ENCODE measurements at regions not wholly inside any gene's neighbourhood (a gene's known extent, or its start where the extent isn't known, plus 50 kb on each side); places are given as distances from the start of the nearest gene placed in this dataset.

DNA sequence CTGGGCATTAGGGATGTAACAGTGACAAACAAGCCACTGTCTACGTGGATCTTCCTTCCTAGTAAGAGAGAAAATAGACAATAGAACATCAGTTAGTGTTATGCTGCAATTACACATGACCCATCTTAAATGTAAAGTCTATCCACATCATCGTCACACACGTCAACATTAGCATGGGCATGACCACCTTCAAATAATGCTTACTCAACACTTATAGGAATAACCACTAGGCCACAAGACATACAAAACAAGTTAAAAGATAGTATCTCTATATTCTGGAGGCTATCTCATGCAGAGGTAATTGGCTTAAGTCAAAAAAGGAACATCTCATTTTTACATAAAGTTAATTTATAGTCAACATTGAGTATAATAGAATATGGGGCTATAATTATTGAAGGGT, 156.5 kb downstream of the MOXD1 start:
- no peak for DNase-seq

DNA sequence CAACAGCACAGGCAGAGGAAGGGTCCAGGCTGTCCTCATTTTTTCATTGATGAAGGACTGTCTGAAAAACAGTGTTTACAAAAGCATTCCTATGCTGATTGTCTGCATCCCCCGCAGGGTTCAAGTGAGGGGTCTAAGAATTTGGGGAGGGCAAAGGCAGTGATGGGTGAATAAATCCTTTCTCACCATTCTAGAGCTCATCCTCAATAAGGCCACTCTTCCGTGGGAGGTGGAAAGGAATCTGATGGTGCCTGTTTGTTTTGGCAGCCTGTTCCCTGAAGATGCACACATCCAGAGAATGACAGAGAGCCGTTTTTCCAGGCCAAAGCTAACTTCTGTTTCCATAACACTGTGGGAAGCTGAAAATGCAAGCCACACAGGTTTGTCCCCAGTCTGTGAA, 164.5 kb downstream of the MOXD1 start:
- no peak for DNase-seq

DNA sequence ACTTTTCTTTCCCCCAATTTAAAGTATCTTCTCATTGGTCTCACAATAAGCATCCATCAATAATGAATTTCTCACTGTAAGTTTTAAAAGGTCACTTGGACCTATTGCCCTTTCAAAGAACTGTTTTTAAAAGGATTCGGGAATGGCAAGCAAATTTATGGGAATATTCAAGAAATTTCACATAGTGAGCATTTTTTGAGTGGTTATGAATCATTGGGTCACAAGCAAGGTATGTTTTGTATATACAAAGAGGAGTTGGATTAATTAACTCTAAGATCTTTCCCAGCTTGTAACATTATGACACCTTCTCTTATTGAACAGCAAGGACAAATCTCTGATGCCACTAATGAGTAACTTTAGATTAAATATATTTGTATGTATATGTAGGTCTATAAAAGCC, 165.0 kb downstream of the MOXD1 start:
- no peak for DNase-seq

DNA sequence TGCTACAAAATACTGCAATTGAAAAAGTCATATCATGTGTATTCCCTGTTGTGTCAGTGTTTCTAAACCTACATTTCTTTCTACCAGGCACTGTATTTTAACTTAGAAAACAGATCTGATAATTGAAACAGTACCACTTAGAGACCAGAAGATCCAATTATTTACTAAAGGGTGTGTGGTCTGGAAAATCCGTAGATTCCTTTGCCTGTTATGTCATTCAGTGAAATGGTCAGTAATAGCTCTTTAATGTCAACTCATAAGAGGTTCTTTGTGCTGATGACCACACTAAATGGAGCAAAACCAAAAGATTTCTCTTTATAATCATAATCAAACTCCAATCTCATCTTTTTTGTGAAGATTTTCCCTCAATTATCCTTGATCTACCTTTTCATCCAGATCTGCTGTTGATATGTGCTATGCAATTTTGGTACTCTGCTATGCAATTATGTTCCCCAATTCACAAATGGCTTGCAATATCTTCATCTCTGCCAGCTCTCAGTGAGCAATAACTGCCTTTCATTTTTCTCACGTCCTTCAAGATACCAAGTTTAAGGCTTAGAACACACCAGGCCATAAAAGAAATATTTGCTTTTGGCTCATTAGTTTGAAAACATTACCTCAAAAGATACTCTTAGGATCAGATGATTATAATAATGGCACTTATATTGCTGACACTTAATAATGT, 165.5 kb downstream of the MOXD1 start:
- DNase-seq: no peak

DNA sequence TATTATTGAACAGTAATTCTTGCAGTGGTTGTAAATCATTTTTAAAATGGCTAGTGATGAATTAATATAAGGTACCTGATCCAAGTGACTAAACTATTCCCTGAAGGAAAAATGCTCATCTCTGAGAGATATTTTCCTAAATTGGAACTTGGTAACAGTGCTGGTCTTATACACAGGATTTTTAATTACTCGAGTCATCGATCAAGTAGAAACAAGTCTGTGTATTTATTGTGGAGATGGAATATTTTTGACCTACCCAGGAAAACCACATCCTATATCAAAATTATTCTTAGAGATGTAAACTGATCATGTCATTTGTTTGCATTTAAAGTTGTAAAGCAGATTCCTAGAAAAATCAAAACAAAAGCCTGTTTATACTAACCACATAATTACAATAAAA, 166.9 kb downstream of the MOXD1 start:
- no peak for DNase-seq

DNA sequence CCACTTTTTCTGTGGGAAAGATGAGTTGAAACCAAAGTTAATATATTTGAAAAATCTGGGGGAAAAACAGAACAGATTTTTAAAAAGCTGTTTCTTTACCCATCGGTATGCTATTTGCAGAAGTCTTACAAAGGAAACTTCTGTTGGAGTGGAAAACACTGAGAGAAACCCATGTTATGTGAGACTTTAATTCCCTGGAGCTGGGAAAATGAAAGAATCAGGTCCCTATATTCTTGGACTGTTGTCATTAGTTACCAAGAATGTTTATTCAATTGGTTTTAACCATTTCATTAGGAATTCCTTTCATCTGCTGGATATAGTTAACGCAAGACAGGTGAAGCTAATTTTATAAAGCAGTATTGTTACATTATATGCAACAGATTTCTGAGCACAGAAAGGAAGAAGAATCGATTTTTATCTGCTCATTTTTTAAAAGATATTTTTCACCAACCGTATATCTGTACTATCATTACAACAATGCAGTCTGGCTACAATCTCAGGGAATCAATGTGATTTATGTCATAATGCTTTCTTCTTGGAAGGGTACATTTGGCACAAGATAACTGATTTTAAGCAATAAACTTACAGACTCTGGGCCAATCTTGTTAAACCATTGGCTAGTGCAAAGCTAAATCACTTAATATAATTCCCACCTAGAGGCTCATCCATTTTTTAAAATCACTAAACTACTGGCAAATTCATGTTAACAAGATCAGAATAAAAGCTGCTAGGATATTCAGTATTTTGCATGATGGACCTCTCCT, 170.0 kb downstream of the MOXD1 start:
- DNase-seq: no peak

DNA sequence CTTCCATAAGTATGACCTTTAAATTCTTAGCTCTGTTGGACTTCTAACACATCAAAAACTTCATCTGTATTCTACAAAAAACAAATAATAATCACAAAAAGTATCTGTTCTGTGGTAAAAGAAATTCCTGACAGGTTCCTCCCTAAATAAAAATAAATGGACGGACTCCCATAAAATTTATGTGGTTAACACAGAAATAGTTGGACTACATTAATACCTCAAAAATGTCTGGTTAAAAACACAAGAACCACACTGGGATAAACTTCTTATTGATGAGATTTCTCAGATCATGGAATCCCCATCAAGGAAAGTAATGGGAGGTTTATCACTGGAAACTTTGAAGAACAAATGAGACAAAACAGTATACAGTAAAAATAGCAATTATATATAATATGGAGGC, 172.4 kb downstream of the MOXD1 start:
- DNase-seq: no peak

DNA sequence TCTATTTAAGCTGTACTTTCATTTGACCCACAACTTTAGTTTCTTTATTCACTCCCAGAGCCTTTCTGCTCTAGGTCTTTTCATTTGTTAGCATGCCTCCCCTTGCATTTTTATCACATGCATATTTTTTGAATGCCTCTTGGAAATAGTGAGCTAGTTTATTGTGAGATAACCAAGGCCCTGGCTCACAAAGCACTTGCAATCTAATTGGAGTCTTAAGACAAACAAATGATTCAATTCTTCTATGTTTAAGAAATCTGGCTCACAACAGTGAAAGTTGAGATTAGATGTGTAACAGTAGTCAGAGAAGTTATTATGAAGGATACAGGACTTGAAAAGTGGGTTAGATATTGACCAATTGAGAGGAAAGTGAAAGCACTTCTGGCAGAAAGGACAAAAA, 173.4 kb downstream of the MOXD1 start:
- DNase-seq: no peak

DNA sequence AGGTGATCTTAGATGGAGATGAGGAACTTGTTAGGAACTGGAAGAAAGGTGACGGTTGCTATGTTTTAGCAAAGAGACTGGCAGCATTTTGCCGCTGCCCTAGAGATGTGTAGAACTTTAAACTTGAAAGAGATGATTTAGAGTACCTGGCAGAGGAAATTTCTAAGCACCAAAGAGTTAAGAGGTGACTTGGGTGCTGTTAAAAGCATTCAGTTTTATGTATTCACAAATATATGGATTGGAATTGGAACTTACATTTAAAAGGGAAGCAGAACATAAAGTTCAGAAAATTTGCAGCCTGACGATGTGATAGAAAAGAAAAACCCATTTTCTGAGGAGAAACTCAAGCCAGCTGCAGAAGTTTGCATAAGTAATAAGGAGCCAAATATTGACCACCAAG, 176.3 kb downstream of the MOXD1 start:
- no peak for DNase-seq

DNA sequence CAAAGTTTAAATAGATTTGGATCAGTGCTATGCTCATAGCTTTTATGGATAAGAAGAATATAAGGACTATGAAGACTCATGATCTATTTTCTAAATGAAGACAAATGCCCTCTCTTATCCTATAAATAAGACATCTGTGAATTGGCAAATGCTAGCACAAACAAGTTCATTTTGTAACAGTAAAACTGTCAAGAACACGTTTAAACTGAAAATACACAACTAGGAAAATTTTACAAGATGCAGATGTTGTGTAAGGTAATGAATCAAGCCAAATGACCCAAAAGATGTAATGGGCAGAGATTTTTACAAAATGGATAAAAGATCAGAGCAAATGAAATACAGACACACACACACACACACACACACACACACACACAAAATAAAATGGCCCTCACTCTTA, 180.5 kb downstream of the MOXD1 start:
- DNase-seq: no peak

DNA sequence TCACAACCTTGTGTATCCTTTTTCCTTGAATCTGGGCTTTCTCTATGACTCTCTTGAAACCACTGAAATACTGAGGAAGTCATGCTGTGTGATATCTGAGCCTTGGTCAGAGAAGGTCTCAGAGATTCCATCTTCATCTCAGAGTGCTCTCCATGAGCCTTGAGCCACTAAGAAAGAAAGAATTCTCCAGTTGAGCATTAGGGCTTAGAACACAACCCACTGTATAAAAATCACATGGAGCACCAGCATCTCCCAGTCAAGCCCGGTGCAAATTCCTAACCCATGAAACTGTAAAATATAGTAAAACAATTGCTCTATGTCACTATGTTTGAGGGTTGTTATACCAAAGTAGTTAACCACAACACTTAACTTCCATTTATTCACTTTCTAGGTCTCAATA, 181.4 kb downstream of the MOXD1 start:
- no peak for DNase-seq

DNA sequence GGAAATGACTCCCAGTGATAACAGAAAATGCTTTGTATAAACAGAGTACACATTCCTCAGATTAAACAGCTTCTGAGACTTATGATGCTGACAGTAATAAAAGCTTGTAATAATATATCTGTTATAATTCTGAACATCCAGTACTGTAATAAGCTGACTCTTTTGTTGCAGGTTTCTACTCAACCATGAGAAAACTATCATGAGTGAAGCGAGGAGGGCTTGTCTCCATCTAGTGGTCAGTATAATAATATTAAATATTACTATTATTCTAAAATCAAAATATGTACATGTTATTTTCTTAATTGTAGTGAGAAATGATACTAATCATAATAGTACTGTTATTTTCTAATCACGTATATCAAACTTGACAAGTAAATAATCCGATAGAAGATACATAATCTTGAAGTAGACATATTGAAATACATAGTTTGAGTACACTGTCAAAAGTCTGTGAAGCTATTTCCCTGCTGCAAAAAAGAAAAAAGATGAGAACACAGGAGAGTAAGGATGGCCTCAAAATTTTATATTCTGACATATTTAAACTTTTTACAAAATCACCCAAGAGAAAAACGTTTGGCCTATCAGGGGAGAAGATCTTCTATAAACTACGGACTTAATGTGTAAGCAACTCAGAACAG, 183.1 kb downstream of the MOXD1 start:
- no peak for DNase-seq

DNA sequence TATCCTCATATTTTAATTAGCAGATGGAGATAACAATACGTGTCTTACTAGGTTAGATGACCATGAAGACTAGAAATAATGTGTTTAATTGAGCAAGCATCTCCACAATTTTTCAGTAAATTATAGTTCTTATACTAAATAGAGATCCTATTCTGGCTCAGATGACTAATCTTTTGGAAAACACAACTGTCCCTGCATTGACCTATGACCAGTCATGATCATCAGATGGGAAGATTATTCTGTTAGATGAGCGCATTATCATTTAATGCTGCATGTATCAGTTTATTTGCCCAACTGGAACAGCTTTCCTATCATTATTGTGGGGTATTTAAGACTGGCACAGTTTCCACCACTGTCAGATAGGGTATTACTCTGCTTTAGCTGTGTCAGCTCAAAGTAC, 185.5 kb downstream of the MOXD1 start:
- DNase-seq: no peak

DNA sequence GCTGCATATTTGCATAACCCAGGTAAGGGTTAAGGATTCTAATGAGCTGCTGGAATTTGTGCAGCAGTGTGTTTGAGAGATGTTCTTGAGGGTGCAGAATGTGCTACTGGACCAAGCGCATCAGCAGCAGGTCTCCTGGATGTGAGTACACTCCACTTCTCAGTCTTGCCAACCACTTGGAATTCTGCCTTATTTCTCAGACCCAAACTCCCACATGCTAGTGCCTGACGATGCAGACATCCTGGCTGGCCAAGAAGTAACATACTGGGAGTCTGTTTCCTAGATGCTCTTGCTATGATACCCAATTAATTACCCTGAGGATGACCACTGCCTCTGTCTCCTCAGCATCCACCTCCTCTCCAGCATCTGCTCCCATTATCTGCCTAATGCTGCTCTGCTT, 186.6 kb downstream of the MOXD1 start:
- DNase-seq: no peak

DNA sequence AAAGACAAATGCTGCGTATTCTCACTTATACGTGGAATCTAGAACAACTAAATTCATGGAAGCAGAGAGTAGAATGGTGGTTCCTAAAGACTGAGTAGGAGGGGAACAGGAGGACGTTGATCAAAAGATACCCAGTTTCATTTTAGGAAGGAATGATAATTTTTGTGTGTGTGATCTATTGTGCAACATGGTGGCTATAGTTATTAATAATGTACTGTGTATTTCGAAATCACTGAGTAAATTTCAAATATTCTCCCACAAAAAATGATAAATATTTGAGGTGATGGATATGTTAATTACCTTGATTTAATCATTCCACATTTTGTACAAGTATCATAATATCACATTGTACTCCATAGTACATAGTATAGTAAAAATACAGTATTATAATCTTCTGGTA, 187.5 kb downstream of the MOXD1 start:
- DNase-seq: no peak

DNA sequence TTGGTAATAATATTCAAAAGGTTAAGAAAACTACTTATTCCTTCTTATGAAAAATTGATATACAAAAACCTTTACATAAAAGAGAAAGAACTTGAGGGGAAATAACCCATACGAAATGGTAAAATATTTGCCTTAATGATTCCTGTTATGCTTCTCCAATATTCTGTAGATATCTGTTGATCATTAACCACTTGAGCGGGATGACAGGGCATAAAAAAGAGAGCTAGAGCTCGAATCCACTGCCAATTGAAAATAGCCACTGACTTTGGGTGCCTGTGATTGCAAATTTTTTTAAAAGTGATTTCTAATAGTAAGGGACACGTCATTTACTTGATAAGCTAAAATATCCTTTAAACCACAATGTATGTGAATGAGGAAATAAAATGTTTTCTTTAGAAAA, 188.1 kb downstream of the MOXD1 start:
- no peak for DNase-seq

DNA sequence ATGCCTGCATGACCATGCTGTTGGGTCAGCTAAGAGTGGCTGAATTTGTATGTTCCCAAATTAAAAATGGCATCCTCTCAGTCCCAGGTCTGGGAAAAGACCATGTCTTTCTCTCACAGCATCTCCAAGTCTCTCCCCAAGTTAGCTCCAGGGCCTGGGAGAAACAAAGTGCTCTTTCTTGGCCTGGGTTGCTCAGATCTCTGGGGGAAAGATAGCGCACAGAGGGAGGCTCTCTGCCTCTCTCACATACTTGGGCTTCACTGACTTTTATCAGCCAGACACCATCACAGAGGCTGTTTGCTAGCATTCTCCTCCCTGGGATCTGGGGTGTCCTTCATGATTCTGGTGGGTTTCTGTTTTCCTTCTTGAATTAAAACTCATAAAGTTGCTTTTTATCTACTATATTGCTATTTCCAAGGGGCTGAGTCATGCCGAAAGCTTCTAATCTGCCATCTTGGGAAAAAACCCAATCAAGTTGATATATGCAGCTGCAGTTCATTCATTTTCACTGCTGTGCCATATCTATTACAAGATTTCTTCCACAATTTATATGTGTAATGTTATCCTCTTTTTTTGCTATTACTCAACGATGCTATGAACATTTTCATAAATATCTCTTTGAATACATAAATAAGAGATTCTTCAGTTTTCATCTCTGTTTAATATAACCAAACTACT, 190.2 kb downstream of the MOXD1 start:
- DNase-seq: no peak

DNA sequence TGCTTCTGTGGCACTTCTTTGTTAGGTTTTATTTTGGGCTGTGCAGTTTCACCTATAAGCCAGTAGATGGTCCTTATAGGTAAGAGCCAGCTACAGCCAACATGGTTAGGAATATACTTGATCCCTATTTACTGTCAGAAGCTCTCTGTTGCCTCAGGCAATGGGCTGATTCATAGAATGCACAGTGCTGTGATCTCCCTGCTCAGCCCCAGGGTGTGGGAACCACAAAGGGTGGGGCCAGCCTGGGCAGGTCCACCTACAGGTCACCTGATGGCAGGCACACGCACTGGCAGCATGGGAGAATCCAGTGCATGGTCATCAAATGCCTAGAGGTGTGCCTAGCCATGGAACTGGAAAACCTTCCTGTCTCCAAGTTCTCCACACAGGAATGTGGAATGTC, 191.9 kb downstream of the MOXD1 start:
- DNase-seq: no peak

DNA sequence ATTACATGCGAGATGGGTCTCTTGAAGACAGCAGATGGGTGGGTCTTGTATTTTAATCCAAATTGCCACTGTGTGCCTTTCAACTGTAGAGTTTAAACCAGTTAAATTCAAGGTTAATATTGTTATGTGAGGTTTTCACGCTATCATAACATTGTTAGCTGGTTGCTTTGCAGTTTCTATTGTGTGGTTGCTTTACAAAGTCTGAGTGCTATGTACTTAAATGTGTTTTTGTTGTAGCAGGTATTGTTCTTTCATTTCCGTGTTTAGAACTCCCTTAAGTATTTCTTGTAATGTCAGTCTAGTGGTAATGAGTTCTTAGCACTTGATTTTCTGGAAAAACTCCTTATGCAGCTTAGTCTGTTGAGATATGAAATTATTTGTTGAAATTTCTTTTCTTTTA, 193.3 kb downstream of the MOXD1 start:
- no peak for DNase-seq

DNA sequence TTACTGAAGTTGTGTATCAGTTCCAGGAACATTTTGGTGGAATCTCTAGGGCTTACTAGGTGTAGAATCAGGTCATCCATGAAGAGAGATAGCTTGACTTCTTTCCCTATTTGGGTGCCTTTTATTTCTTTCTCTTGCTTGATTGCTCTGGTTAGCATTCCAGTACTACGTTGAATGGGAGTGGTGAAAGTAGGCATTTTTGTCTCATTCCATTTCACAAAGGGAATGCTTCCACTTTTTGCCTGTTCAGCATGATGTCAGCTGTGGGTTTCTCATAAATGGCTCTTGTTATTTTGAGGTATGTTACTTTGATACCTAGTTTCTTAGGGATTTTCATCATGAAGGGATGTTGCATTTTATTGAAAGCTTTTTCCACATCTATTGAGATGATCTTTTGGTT, 195.3 kb downstream of the MOXD1 start:
- no peak for DNase-seq

DNA sequence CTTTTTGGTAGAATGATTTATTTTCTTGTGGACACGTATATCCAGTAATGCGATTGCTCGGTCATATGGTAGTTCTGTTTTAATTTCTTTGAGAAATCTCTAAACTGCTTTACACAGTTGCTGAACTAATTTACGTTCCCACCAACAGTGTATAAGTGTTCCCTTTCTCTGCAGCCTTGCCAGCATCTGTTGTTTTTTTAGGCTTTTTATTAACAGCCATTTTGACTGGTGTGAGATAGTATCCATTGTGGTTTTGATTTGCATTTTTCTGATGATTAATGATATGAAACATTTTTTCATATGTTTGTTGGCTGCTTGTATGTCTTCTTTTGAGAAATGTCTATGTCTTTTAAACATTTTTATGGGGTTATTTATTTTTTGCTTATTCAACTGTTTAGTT, 196.7 kb downstream of the MOXD1 start:
- no peak for DNase-seq

DNA sequence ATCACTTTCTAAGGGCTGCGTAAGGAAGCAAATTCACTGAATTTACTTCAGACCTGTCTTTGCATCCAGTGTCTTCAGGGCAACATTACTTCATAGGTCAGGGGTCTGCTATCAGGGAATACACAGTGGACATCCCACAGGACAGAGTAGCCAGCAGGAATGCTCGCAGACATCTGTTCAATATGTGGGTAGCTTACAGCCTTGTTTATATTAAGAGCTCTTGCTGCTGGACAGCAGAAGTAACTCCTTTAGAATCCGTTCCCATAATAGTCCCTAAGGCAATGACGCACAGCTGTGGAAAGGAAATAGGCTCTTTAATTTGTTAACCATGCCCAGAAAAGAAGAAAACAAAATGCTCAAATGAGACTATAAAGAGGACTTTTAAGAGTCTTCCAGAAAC, 198.7 kb downstream of the MOXD1 start:
- DNase-seq: peak; percentile 84

DNA sequence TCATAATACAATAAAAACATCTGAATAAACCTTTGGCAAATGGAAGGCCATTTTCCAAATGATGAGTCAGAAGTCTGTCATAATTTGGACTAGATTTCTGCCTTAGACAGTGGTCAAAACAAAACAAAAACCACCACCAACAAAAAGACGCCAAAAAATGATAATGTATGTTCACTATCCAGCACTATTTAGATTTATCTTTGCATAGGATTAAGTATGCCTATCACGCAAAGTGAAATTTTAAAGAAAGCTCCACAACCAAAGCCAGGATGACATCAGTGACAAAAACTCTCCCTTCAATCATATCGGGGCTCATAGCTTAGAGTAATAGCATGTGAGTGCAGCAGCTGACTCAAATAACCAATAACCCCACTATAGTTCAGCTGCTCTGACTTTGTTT, 201.9 kb downstream of the MOXD1 start:
- DNase-seq: no peak

DNA sequence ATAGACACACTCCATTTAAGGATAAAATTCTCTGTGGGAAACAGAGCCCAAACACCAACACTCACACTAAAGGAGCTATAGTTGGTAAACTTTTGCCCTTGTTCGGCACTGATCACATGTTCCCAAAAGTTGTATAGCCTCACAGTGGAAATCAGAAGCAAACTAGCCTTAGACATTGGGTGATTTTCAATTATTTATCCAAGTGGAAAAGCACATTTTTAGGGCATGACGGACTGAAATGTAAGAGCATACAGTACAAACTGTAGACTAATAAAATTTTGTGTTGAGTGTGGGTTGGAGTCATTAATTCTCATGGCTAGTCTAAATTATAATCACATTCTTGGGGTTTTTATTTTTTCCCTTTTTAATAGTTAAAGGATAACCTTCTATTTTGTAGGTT, 202.4 kb downstream of the MOXD1 start:
- DNase-seq: no peak

Measured in femur (tissue), 1 donor.